Stimulated activated CD8-positive, alpha-beta memory T cell treated with anti-CD3 and anti-CD28 coated beads, Interleukin-15, amount 100 ng/mL, for 4 hours (primary cell): ENCODE measurements at regions not wholly inside any gene's neighbourhood (a gene's known extent, or its start where the extent isn't known, plus 50 kb on each side); places are given as distances from the start of the nearest gene placed in this dataset.
"Not testable (repeated sequence)": the region's sequence is repeated elsewhere in the genome, so short reads cannot be mapped to it uniquely, and the experiment has no call there.

ENCODE experiments used
- DNase-seq, 2 donors: peaks; one replicate each; pipeline ENCODE4 v3.0.0-alpha.2; 2020; ENCODE audit warnings: low read depth in 2 of 2

GRCh38 chr20:19872001-19872400 is 113.9 kb downstream of the RIN2 start:
- no peak for DNase-seq

DNA sequence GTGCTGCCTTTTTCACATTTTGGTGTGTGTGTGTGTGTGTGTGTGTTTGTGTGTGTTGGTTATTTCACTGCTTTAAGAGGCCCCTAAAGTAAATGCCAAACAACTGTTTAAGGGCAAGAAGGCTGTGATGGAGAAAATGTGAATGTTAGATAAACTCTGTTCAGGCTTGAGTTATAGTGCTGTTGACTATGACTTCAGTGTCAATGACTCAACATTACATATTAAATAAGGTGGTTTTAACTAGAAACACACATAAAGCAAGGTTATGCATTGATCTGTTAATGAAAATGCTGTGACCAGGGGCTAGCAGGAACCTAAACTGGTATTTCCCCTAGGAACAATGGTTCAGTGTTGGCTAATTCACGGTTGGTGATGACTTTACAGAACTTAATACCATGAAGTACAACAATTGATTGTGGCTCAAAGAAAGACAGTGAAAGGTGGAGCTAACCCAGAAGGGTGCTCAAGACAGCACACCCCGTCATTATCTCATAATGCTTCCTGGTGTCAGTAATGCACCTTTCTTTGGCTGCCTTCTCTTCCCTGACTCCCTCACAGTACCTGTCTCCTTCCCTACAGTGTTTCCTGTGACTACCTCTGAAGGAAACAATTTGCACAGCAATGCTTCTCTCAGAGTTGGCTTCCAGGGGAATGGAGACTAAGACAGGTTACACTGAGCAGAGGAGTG is 116.1 kb downstream of the RIN2 start:
- DNase-seq: no peak

DNA sequence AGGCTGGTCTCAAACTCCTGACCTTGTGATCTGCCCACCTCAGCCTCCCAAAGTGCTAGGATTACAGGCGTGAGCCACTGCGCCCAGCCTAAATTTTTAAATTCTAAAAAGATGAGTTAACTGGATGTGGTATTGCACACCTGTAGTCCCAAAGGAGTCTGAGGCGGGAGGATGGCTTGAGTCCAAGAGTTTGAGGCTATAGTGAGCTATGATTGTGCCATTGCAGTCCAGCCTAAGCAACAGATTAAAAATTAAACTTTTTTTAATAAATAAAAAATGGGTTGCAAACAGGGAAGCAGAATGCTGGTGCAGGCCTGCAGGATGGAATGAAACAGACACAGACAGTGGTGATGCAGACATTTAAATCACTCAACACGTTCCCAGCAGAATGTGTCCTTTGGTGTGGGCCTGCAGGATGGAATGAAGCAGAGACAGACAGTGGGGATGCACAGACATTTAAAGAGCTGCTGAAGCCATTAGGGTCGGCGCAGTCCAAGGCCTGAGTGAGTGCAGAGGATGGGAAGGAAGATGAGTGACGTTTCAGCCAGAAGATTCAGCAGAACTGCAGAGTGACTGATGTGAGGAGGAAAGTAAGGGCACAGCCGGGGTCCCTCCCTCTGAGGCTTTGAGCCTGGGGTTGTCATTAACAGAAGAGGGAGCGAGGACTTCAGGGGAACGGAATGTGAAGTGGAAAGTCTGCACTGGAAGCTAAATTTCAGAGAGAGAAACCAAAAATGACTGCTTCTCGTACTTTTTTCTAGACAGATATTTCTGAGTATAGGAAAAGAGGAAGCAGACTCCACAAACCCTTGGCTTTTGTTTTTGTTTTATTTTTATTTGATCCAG is 117.5 kb downstream of the RIN2 start:
- no peak for DNase-seq

DNA sequence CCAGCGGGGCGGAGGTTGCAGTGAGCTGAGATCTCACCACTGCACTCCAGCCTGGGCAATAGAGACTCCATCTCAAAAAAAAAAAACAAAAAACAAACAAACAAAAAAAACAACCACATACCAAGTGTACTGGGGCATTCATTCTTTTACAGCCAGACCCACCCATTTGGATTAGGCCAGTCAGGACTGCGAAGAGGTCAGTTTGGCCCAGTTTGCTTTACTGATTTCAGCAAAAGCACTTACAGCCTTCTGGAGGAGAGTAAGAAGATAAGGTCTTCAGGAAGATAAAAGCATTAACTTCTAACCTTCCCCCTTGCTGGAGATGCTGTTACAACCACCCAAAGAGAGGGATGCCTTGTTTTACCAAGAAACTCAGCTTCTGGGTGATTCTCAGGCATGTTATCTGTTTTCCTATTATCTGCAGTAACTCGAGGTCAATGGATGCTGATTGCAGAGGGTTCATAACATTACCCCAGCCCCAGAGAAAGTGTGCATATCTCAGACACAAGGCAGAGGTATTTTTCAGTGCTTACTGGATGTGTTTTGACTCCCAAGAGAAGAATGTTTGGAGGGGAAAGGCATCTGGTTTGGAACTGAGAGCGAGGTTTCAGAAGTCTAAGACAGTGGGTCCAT is 118.9 kb downstream of the RIN2 start:
- no peak for DNase-seq

DNA sequence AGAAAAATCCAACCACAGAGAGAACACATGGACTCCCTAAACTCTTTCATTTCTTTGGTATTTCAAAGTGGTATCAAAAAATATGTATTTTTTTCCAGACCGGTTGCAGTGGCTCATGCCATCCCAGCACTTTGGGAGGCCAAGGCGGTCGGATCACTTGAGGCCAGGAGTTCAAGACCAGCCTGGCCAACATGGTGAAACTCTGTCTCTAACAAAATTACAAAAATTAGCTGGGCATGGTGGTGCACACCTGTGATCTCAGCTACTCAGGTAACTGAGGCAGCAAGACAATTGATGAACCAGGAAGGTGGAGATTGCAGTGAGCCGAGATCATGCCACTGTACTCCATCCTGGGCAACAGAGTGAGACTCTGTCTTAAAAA is 121.8 kb downstream of the RIN2 start:
- not testable (repeated sequence) for DNase-seq

DNA sequence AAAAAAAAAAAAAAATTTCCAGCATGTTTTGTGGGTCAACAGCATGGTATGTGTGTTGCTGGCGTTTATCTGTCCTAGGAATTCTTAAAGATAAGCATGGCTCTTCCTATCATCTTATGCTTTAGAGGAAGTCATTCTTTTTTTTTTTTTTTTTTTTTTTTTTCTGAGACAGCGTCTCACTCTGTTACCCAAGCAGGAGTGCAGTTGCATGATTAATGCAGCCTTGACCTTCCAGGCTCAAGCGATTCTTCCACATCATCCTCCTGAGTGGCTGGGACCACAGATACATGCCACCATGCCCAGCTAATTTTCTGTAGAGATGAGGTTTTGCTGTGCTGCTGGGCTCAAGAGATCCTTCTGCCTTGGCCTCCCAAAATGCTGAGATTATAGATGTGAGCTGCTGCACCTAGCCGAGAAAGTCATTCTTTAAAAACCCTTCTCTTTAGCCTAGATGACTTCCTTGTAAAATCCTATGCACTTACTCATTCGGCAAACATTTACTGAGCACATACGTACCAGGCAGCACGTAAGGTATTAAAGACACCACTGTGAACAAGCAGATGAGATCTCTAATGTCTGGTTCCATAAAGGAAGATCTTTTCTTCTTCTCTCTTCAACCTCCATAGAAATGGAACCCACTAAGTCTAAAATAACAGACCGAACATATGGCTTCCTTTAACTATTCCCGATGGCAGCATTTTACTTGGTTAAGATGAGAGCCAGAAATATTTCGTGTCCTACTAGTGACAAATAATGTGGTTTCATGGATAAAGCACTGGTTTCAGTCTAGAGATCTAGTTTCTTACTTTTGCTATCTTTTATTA is 122.4 kb downstream of the RIN2 start:
- DNase-seq: no peak

- DNase-seq: no peak
Measured at GRCh38 chr20:19881080-19881840, 123.2 kb downstream of the RIN2 start.

- DNase-seq: no peak
Measured at GRCh38 chr20:19881990-19882389, 123.9 kb downstream of the RIN2 start.

DNA sequence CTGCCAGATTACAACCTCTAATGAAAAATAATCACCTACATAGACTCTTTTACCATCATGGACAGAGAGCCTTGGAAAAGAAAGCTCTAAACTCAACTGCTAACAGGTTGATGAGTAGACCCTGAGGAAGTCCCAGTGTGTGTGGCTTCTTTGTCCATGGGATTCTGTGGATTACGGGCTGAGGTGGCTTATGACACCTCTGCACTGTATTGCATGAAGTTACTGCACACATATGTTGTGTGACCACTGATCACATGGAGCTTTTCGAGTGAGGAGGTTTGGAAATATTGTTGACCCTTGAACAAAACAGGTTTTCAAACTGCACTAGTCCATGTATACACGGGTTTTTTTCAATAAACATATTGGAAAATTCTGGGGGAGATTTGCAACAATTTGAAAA is 124.4 kb downstream of the RIN2 start:
- no peak for DNase-seq

- no peak for DNase-seq
Measured at GRCh38 chr20:19883501-19883900, 125.4 kb downstream of the RIN2 start.

GRCh38 chr20:19885594-19885938 is 127.5 kb downstream of the RIN2 start:
- DNase-seq: no peak

- DNase-seq: no peak
Measured at GRCh38 chr20:19885939-19886660, 128.0 kb downstream of the RIN2 start.

DNA sequence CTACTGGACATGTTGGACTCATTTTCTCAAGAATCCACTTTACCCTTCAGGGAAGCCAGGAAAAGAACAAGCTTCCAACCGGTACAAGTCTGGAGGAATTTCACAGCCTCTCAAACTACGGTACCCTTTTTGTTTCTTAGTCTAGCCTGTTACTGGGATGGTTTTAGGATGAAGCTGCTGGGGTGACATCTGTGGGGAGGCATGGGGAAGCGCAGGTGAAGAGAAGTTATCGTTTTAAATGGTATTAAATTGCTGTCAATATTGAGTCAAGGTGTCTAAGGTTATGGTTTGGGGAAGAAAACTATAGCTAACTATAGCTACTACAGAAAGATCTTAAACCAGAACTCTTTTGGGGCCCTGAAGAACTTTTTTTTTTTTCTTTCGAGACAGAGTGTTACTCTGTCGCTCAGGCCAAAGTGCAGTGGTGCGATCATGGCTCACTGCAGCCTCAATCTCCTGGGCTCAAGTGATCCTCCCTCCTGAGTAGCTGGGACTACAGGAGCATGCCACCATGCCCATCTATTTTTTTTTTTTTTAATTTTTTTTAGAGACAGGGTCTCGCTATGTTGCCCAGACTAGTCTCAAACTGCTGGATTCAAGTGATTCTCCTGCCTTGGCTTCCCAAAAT is 128.7 kb downstream of the RIN2 start:
- no peak for DNase-seq

DNA sequence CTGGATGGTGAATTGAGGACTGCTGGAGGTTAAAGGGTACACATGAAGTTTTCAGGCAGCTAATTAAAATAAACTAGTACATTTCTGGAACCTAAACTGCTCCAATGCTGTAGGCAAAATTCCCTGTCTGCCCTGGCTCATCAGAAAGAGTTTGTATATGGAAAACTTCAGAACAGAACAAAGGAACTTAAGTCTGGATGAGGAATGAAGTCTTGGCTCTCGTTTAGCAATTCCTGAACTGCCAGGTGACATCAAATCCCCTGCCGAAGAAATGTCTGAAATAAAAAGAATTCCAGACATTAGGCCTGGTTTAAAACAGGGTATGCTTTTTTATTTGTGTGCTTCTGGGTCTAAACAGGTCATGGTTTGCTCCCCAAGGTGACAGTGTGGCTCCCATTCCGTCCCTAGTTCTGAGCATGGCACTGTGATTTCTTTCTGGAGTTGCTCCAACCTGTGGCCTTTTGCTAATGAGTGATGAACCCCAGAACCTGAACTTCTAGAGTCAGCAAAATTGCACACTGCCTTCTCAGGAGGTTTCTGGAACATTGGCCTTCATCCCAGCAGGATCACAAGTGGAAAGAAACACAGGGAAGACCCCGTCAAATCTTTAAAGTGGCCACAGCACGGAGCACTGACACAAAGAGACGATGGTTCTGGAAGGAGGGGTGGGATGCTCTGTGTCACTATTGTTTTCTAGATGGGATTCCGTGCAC is 129.4 kb upstream of the NAA20 start:
- no peak for DNase-seq

DNA sequence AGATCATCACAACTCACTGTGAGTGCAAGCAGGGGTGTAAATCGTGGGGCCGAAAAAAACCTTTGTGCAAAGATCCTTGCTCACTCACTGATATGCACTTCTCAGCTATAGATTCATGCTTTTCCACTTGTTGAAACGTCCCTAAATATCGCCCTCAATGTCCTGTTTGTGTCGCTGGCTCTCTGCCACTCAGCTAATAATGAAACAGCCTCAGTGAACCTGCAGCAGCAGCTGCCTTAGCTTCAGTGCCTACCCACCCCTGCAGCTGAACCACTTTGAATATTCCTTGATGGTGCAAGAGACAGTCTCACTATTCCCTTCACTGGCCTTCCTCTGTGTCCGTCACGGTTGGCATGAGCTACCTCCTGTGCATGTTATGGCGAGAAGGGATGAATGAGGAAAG is 128.9 kb upstream of the NAA20 start:
- no peak for DNase-seq

DNA sequence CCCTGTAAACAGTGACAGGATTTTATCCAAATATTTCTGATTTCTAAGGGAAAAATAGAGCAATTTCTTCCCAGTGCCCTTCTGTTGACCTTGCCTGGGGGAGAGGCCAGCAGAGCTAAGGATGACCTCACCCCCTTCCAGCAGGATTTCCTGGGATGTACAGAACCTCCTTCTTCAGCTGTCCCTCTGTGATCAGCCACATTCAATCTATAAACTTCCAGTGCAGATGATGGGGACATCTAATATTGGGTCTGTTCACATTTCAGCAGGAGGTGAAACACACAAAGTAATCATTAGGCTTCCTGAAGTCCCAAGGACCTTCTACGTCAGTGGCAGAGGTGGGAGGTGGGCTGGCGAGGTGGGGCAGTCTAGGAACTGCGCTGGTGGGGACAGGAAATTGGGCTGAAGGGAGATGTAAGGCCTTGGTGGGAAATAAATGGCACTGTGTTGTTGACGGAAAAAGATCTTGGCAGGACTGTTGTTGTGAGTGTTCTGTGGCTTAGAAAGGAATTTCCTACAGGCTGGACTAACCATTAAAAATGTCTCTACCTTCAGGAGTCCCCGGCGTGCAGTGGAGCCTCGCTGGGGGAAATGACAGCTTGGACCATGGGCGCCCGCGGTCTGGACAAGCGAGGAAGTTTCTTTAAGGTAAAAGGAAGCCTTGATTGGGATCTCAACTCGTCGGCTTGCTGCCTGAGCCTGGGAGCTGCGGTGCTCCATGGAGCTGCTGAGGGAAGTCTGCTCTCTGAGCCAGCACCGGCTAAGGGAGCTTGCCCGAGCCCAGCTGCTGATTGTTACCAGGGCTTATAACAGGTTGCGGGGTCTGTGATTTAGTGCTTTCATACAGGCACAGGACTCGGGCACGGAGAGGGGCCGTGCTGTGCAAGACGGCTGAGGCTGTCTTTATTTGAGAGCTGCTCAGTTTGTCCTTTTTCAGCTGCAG is 127.9 kb upstream of the NAA20 start:
- no peak for DNase-seq

GRCh38 chr20:19890445-19891051 is 126.6 kb upstream of the NAA20 start:
- no peak for DNase-seq

DNA sequence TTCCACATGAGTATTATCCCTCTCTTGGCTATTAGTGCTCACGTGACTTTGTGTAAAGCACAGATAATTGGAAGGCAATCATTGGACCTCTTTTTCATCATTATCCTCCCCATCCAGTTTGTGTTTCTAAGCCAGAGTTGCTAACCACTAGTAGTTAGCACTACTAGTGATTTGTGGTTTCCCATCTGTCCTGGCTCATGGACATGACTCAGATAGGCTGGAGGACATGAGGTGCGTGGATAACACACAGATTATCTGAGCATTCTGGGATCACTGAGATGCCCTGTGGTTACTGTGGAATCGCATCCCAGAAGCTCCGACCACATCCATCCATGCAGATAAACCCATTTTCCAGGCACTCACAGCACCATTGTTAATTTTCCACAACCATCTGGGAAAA is 123.8 kb upstream of the NAA20 start:
- DNase-seq: no peak
